ENCODE measurements at regions not wholly inside any gene's neighbourhood (a gene's known extent, or its start where the extent isn't known, plus 50 kb on each side); places are given as distances from the start of the nearest gene placed in this dataset.

DNA sequence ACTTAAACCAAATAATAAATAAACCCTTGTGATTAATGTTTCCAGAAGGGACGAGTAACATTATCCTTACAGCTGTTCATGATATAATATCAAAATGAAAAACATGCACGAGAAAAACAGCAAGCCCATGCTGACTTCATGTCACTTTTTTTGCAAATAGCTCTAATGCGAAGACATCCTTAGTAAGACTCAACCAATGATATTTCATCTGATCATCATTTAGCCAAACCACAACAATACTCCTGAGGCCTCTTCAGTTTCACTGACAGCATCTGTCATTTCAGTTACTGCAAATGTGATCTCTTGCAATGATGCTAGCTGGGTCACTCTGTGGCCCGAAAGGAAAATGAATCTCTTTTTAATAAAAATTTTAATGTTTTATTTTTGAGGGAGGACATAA, 74.0 kb downstream of the POLR2M start:
- TF ChIP-seq ZFP3 (CRISPR knock-in tag; IDR thresholded peaks at IDR 0.05) = no peak
- no peak for TF ChIP-seq GLIS3 (CRISPR knock-in tag; IDR thresholded peaks at IDR 0.05)
- TF ChIP-seq PATZ1 (CRISPR knock-in tag; IDR thresholded peaks at IDR 0.05; ENCODE audit: borderline replicate concordance) = no peak
- TF ChIP-seq, protein P1, sequence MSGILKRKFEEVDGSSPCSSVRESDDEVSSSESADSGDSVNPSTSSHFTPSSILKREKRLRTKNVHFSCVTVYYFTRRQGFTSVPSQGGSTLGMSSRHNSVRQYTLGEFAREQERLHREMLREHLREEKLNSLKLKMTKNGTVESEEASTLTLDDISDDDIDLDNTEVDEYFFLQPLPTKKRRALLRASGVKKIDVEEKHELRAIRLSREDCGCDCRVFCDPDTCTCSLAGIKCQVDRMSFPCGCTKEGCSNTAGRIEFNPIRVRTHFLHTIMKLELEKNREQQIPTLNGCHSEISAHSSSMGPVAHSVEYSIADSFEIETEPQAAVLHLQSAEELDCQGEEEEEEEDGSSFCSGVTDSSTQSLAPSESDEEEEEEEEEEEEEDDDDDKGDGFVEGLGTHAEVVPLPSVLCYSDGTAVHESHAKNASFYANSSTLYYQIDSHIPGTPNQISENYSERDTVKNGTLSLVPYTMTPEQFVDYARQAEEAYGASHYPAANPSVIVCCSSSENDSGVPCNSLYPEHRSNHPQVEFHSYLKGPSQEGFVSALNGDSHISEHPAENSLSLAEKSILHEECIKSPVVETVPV (CRISPR knock-in tag; IDR thresholded peaks at IDR 0.05) = no peak
- TF ChIP-seq RARB (CRISPR knock-in tag; IDR thresholded peaks at IDR 0.05) = no peak
- TF ChIP-seq ZNF8 (CRISPR knock-in tag; IDR thresholded peaks at IDR 0.05) = no peak
- no peak for TF ChIP-seq ZNF70 (CRISPR knock-in tag; IDR thresholded peaks at IDR 0.05)
- TF ChIP-seq ARNTL (CRISPR knock-in tag; IDR thresholded peaks at IDR 0.05; ENCODE audit: borderline replicate concordance, low read depth) = no peak
